OCI-M2 (cell line): ENCODE measurements at regions not wholly inside any gene's neighbourhood (a gene's known extent, or its start where the extent isn't known, plus 50 kb on each side); places are given as distances from the start of the nearest gene placed in this dataset.

Experiments
- DNase-seq: peaks from one replicate; lab custom pipeline; 2025; ENCODE audit not compliant: unreplicated experiment; lab: John Stamatoyannopoulos, UW

DNA sequence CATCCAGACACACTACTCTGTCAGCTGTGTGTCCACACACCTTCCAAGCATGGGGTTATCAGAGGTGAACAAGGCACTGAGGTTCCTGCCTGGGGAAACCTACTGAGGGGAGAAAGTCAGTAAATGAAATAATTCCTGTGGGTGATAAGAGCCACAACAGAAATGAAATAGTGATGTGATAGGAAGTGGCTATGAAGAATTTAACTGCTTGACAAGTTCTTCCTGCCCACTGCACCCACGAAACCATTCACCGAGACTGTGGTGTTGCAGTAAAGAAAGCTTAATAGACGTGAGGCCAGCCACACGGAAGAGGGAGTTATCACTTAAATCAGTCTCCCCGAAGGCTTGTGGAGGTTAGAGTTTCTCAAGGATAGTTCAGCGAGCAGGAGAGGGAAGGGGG lies 353.1 kb downstream of the UQCRFS1 start:
- DNase-seq: no peak

DNA sequence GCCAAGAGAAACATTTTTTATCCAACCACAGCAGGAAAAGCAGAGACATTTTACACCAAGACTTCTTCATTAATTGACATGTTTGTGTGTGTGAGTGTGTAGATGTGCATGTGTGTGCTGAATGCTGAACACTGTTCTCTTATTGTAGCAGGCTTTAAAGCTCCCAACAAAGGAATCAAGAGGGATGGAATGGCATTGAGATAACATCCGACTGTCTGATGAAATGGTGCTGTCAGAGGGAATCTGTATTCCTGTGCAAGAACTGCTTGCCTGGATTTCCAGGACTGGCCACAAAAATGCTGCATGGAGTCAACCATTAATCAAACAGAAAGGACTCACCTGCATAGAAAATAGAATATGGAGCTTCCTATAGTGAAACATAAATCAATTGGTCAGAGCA lies 354.0 kb downstream of the UQCRFS1 start:
- no peak for DNase-seq

DNA sequence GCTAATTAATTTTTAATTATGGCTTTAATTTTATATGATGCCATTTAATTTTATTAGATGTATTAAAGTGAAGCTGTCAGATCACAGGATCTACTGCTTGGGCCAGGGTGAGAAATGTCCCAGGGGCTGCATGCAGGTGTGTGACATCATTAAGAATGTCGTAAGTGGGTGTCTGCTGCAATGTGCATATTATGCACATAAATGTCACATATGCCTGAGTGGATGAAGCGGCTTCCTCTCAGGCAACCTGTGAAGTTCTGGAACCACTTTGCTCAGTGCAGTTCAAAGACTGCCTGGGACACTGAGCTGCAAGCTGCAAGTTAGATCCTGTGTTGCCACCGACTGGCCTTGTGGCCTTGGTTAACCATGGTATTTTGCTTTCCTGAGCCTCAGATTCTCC lies 355.0 kb downstream of the UQCRFS1 start:
- DNase-seq: no peak

DNA sequence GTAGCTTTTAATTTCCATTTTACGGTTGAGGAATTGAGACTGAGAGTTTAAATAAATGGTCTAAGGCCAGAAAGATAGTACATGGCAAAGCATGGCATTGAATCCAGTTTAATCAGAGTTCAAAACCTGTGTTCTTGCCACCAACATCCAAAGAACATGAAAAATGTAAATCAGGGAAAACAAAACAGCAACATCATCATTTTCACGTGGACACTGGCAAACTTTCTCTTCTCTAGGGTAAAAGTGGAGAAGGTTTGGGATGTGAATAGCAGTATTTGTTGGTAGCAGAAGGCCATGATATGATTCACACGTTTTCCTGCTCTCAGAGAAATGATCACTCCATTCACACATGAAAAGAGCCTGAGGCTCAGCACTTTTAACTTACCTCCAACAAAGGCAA lies 357.7 kb downstream of the UQCRFS1 start:
- DNase-seq: no peak

DNA sequence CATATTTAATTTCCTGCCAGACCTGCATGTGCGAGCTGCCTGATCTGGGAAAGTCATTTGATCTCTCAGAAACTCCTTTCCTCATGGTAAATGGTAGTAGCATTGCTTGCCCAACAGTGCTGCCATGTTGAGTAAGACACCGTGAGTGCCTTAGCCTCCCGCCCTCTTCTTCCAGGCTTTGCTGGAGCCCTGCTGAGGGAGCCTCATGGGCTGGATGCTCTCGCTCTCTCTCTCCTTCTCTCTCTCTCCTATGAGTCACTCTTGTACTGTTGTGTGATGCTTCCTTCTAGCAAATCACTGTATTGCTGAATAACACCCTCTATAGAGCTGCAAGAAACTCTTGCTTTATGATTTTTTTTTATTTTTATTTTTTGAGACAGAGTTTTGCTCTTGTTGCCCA lies 365.5 kb downstream of the UQCRFS1 start:
- DNase-seq: no peak

DNA sequence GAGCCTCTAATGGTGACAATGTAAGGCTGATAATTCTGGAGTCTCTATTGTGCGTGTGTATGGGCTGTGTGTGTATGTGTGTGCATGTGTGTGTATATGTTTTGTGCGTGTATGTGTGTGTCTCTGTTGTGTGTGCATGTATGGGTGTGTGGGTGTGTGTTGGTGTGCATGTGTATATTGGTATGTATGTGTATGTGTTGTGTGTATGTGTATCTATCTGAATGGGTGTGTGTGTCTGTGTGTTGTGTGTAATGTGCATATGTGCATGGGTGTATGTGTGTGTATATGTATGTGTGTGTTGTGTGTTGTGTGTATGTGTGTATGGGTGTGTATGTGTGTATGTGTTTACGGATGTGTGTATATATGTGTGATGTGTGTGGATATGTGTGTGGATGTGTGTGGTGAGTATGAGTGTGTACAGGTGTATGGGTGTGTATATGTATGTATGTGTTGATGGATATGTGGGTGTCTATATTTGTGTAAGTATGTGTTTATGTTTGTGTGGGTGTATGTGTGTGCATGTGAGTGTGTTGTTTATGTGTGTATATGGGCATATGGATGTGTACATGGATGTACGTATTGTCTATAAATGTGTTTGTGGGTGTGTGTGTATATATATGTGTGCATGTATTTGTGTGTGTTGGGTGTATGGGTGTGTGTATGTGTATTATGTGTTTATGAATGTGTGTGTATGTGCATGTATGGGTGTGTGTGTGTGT lies 366.7 kb downstream of the UQCRFS1 start:
- no peak for DNase-seq

DNA sequence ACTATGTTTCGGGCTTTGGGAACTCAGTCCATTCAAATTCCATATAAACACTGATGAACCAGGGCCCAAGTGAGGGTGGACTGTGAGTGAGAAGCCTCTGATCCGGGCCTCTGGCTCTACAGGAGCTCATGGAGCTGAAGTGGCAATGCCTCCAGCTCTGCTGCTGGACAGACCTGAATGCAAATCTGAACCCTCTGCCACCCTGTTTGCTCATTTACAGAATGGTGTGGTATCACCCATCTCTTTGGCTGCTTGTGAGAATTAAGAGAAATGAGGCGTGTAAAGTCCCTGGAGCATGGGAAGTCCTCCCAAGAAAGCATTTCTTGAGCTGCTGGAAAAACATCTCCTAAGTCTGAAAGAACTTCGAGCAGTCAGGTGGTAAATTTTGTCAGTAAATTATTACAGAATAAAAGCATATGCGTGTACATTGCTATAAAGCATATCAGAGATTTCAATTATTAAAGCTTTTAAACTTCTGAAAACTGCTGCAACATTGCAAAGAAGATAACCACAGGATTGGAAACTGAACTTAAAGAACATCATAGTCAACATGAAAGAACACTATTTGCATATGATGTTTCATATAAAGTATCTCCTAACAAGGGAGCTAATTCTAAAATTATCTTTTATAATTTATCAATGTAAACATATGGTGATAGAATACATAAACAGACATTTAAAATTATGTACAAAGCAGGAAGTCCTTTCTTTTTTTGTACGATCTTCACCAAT lies 369.0 kb downstream of the UQCRFS1 start:
- DNase-seq: no peak

DNA sequence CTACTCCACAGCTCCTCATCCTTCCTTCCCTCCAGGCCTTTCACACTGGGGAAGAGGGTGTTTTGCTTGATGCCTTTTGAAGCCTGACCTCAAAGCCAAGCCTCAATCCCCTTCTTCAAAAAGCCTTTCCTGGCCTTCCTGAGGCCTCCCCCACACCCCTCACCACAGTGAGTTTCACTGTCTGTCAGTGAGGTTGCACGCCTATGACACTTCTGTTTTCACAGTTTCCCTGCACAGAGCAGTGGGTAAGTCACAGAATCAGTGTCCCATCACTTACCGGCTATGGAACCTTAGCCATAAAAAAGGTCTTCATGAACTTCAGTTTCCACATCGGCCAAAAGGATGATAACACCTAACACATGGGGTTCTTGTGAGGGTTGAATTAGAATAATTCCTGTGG lies 371.4 kb downstream of the UQCRFS1 start:
- no peak for DNase-seq

DNA sequence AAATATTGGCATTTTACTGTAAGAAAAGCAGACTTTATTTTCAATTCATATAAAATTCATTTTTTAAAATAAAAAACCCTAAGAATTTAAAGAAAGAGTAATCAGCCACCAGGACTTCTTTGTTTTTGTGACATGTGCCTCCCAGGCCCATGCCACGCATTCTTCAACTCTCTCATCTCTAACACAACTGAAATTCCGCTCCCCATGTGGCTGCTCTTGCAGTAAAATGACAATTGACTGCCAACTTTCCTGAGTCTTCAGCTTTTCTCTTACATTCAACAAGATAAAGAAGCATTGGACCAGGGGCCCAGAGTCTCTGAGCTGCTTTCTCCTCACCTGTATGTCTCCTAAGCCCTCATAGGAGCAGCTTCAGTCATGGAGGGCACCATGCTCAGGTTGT lies 372.1 kb downstream of the UQCRFS1 start:
- no peak for DNase-seq

DNA sequence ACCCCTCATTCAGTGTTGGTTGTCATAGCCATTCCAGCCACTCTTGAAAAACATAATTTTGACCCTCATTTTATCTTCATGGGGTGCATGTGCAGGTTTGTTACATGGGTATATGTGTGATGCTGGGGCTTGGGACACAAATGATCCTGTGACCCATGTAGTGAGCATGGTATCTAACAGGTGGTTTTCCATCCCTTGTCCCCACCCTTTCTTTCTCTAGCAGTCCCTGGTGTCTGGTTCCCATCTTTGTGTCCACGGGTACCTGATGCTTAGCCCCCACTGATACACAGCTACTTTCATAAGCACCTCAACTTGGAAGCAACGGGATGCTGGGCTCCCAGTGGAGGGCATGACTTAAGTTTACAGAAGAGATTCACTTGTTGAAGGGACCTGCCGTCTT lies 373.5 kb downstream of the UQCRFS1 start:
- no peak for DNase-seq

DNA sequence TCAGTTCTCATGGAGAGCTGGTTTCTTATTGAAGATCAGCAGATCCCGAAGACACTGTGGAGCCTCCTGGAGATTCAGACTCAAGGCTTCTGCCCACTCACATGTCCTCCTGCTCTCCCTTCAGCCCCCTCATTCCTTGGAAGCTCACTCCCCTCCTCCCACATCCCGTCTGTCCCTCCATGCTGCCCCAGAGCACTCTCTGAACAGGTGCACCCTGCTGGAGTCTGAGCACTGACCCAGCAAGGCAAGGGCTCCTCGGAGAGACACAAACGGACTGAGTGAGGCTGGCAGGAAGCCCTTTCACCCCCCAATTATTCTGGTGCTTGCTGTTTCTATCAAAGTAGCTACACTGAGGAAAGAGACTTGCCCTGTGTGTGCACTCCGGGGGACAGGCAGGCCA lies 374.0 kb downstream of the UQCRFS1 start:
- DNase-seq: no peak

DNA sequence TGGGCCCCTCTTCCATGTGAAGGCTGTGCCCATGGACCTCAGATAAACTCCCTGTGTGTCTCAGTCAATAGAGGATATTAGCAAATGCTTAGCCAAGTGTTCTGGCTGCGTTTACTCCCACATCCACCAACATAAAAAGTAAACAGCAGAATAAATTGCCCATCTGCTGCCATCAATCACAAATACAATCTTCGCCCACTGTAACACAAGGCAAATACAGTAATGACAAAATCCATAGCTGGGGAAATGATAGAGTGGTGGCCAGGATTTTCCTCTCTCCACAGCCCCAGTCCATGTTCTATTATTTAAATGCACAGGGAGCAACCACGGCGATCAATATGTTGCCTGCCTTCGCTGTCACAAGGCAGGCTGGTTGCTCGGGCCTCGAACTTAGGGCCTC lies 376.5 kb downstream of the UQCRFS1 start:
- no peak for DNase-seq

DNA sequence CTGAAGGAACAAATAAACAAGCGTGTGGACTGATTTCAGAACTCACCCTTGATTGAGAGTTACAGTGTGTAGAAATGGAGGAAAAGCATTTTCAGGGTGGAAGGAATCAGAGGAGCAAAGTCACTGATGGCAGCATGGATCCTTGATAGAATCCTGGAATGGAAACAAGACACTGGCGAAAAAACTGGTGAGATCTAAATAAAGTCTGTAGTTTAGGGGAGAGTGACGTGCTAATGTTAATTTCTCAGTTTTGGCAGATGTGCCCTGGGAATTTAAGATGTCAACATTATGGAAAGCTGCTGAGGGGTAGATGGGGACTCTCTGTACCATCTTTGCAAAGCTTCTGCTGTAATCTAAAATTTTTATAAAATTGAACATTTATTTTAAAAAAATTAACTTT lies 378.0 kb downstream of the UQCRFS1 start:
- DNase-seq: no peak

DNA sequence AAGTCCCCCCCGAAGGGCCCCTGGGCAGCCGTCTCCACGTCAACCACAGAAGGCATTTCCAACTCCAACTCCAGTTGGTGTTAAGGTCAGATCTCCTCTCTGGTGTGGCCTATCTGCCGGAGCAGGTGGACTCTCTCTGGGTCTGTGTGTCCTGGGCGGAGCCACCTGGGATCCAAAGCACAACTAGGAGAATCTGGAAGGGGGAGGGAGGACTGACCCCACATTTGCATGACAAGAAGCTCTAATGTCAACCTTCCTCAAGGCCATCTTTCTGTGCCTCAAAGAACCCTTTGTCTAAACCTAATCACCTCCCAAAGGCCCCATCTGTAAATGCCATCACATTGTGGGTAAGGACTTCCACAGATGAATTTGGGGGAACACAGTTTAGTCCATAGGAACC lies 381.5 kb downstream of the UQCRFS1 start:
- no peak for DNase-seq

DNA sequence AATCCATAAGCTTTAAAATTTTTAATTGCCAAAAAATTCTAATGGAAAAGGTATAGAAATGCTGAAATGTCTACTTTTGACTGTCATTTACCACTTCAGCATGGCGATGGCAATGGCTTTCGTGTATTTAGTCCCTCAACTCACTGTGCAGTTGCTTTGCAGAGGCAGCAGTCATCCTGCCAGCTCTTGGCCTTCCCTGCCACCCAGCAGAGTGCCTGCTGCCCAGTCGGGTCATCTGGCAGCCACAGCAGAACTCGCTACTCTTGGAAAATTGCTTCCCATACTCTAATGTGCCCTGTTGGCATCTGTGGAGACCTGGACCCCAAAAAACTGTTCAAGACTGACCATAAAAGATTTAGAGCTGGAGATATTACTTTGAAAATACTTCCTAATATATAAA lies 383.2 kb downstream of the UQCRFS1 start:
- no peak for DNase-seq

DNA sequence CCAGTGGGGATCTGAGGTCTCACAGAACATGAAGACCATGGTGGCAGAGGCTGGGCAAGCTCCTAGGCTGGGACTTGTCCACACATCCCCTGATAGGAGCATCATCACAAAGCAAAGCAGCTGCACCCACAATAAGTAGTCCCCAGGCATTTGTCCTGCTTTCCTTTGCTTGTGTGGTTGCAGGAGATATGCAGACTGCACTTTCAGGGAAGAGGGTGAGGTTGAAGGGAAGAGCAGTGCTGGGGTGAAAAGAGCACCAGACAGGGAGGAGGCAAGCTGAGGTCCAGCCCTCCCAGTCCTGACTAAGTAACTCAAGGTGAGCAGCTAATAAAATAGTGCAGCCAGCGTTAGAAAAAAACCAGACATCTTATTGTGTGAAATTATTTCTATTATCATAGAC lies 383.6 kb downstream of the UQCRFS1 start:
- no peak for DNase-seq

DNA sequence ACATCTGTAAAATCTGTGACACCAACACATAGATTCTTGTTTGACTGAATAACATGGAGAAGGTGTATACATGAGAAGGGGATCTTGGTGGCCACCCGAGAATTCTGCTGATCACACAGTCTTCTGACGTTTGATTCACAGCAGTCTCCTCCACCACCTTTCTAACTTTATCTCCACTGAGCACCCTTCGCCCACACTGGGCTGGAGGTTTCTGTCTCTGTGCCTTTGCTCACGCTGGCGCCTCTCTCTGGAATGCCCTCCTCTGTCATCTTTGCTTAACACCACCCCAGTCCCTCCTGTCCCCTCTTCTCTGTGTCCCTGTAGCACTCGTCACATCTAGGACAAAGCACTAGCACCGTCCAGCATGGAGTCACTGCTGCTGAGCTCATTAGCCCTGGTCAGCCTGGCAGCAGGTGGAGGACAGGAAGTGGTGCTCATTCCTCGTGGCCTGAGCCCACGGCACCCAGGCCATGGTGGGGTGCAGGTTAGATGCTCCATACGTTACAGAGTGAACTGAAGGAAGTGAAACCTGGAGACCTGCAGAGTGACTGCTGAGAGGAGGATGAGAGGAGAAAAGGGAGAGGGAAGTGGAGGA lies 384.6 kb downstream of the UQCRFS1 start:
- no peak for DNase-seq

DNA sequence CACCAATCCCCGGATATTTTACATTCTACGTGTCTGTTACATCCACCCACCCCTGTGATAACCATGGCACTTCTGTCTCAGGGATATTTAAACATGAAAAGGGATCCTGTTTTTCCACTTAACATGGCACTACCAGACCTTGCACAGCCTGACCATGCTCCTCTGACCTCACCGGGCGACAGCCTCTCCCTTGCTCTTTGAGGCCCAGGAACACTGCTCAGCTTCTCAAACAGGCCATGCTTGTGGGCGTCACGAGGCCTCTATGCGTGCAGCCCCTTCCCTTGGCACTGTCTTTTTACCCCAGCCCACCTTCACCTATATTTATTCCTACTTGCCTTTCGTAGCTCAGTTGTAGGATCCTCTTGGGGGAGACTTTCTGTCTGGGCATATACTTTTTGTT lies 385.6 kb downstream of the UQCRFS1 start:
- DNase-seq: no peak

DNA sequence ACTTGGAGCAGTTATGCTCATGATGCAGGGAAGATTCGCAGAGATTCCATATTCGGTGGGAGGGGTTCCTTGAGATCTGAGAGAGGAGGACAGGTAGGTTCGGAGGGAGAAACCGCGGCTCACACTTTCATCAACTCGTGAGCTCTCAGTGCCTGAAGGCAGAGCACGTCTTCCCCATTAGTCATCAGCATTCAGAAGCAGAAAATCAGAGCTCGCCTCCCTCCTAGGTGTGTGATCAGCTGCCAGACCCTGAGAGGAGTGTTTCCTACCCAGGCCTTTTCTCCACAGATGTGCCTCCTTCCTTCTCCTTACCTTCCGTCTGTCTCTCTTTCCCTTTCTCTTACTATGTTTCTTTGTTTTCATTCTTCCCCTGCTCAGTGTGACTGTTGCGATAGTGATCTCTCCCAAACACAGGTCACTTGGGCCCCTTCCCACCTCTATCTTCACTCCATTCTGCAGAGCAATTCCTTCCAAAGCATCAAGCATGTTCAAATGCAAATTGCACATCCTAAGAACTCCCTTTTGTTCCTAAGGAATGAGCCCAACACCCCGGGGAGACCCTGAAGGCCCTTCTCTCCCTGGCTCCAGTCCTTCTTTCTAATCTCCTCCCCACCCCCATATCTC lies 389.5 kb downstream of the UQCRFS1 start:
- DNase-seq: no peak

DNA sequence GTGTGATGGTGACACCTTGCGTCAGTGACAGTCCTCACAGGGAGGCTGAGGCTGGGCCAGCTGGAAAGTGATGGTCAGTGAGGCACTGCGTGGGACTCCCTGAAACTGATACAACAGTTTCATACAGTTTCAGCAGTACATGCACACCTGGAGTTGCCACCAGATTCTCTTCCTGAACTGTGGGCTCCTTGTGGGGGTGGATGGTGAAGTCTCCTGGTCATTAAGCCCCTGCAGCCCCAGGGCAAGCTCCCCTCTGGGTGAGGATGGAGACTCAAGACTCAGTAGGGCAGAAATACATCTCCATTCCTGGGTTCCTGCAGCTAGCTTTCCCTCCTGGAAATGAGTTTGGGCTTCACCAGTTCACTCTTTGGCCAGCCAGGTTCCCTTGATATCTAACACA lies 392.7 kb downstream of the UQCRFS1 start:
- no peak for DNase-seq

DNA sequence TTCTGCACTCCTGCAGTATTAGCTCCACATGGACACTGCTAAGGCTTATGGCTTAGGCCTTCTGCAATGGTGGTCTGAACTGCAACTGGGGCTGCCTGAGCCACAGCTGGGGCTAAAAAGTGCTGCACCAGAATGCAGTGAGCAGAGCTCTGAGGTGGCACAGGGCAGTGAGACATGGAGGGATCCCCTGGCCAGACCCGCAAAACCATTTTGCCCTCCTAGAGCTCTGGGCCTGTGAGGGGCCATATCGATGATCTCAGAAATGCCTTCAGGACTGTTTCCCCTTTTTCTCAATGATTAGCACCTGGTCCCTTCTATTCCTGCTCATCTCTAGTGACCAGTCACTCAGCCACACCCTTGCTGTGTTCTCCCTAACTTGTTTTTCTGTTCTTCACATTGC lies 397.7 kb downstream of the UQCRFS1 start:
- DNase-seq: no peak

DNA sequence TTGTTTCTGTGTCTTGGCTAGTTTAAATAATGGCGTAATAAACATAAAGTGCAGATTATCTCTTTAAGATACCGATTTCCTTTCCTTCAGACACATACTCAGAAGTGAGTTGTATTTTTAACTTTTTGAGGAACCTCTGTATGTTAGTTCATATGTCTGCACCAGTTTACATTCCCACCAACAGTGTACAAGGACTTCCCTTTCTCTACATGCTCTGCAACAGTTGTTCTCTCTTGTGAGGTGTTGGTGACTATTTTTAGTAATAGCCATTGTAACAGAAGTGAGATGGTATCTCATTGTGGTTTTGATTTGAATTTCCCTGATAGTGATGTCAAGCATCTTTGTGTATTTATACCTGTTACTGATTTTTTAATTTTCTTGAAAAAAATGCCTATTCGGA lies 418.6 kb downstream of the UQCRFS1 start:
- no peak for DNase-seq
